ENCODE measurements at regions not wholly inside any gene's neighbourhood (a gene's known extent, or its start where the extent isn't known, plus 50 kb on each side); places are given as distances from the start of the nearest gene placed in this dataset.

DNA sequence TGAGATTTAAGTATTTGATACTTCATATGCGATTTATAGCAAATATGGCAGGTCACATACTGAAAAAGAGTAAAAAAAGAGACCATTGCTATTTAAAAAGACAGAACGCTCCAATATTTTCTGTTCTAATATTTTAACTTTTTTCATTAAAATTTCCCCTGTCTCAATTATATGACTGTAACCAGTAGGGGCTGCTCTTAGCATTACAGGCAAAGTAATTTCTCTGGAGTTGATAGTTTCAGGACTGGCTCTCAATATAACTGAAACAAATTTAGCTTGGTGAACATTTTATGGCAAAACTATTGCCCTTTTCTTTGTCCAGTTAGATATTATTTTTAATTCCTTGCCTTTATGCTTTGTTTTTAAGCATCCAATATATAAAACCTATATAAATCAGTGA is 286.3 kb upstream of the ROBO2 start:
- TF ChIP-seq, protein P1, sequence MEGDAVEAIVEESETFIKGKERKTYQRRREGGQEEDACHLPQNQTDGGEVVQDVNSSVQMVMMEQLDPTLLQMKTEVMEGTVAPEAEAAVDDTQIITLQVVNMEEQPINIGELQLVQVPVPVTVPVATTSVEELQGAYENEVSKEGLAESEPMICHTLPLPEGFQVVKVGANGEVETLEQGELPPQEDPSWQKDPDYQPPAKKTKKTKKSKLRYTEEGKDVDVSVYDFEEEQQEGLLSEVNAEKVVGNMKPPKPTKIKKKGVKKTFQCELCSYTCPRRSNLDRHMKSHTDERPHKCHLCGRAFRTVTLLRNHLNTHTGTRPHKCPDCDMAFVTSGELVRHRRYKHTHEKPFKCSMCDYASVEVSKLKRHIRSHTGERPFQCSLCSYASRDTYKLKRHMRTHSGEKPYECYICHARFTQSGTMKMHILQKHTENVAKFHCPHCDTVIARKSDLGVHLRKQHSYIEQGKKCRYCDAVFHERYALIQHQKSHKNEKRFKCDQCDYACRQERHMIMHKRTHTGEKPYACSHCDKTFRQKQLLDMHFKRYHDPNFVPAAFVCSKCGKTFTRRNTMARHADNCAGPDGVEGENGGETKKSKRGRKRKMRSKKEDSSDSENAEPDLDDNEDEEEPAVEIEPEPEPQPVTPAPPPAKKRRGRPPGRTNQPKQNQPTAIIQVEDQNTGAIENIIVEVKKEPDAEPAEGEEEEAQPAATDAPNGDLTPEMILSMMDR (IDR thresholded peaks at IDR 0.05) = no peak
- TF ChIP-seq POLR2A (IDR thresholded peaks at IDR 0.05; ENCODE audit: low read depth) = no peak

Measured in esophagus muscularis mucosa (tissue), 3 donors.